ENCODE measurements at regions not wholly inside any gene's neighbourhood (a gene's known extent, or its start where the extent isn't known, plus 50 kb on each side); places are given as distances from the start of the nearest gene placed in this dataset.

DNA sequence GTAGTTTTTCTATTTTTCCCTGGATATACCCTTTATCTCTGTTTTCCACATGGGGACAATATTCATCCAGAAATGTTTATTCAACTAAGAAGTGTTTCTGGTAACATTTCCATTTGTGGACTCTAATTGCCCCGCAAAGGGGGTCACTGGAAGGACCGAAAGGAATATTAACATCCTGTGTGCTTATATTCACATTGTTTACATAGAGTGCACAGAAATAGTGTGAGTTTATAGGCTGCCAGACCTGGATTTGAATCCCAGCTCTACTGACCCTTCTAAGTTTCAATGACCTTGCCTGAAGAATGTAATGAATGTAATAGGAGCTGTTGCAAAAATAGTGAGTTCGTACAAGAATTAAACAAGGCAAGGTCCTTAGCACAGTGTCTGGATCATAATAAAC is 152.9 kb upstream of the NCKAP5 start:
- no peak for DNase-seq

DNA sequence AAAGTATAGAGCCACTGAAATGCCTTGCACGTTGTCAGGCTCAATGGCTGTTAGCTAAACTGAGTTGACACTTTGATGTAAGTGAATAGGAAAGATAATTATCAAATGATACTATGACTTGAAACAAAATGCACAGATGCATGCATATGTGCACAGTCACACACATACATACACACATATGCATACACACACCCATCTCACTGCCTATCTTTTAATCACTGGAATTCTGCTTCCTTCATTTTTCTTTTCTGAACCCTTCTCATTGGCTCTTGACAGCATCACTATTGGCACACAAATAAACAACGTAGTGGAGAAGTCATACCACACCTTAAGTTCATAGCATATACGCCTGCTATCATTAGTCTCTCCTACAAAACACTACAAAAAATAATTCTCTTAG is 154.9 kb upstream of the NCKAP5 start:
- no peak for DNase-seq

DNA sequence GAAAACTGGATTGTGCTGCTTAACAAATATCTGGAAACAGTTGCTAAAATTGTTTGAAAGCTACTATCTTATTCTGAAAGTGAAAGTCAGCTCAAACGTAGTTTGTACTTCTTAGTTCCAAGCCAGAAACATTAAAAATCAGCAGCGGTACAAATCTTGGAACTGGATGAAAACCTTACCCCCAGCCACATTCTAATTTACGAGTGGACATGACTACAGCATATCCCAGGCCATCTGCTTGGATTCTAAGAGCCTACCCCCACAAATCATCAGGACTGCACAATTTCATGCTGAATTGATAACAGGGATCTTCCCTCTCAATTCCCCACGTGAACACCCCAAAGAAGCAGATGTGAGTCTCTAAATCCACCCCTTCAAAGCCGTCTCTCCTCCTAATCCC is 158.7 kb upstream of the NCKAP5 start:
- DNase-seq = no peak

DNA sequence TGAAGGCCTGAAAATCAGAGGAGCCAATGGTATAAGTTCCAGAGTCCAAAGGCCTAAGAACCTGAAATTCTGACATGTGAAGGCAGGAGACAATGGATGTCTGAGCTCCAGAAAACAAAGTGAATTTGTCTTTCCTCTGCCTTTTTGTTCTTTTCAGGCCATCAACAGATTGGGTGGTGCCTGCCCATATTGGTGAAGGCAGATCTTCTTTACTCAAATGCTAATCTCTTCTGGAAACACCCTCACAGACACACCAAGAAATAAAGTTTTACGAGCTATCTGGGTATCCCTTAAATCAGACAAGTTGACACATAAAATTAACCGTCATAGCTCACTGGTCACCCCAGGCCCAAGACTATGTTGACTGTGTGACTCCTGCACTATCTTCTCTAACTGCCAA is 163.8 kb upstream of the NCKAP5 start:
- no peak for DNase-seq

DNA sequence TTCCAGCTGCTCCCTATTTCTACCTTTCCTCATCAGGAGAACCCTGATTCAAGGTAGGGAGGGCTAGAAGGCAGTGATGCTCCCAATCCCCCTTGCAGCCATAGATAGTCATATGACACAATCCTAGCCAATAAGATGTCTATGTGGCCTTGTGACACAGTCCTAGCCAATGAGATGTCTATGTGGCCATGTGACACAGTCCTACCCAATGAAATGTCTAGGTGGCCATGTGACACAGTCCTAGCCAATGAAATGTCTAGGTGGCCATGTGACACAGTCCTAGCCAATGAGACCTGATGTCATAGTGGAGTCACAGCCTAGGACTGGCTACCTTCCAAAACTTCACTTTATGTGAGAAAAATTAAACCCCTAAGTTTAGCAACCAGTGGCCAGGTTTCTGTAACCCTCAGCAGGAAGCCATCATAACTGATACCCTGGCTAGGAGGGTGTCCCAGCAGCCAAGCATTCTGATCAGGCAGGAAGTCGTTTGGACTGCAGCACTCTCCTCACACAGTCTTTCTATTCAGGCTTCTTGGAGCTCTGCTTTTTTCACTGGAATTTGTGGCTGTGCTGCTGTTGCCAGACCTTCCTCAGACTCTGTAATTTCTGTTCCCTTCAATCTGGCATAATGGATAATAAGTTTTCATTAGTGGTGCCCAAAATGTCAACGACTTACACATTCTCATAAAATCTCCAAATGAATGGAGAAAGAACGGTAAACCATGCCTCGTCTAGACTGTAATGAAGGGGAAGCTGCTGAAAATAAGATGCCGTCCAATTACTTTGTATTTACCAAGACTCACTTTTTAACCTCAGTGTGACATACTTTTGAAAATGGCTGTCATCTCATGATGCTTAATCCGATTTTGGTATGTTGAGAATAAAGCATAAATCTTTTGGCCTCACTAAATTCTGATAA is 165.0 kb upstream of the NCKAP5 start:
- DNase-seq = no peak

DNA sequence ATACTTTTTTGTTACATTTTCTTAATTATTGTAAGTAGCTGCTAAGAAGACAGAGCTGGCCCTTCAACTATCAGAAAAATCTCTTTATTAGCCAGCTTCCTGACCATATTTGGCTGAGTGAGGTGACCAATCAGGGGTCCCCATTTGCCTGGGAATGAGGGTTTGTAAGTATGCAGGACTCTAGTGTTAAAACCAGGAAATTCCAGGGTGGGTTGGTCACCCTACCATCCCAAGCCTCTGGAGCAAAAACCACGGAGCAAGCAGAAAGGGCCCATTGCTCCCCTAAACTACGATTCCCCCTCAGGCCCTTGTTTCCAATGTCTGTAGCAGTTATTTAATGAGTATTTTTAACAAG is 165.6 kb upstream of the NCKAP5 start:
- DNase-seq = no peak

DNA sequence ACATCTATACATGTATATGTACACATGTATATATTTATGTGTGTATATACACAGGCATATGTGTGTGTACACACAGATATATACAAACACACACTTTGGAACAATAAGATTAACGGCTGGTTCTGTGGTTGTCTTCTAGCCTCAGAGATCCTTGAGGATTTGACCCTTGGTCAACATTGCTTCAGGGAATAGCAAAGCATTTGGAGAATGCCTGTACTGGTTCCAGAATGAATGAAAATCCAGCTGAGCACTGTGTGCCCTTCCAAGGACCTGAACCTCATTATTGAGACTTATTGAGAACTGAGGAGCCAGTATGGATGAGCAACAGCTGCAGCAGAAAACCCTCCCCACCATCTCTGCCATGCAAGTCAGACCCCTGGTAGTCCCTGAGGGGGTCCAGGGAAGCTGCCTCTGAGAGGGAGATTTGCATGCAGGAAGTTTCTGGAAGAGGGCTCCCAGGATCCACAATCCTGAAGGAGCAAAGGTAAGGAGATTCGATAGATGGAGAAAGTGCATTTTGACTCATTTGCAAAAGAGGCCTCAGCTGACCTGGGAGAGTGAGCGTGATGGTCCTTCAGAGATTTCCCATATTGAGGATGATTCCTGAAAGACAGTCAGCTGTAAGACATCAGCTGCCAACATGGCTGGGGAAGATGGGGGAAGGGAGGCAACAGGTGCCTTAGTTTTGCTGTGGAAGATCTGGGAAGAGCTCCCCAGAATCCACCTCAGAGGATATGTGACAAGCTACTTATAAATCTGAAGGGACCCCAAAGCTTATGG is 166.6 kb upstream of the NCKAP5 start:
- DNase-seq = no peak

DNA sequence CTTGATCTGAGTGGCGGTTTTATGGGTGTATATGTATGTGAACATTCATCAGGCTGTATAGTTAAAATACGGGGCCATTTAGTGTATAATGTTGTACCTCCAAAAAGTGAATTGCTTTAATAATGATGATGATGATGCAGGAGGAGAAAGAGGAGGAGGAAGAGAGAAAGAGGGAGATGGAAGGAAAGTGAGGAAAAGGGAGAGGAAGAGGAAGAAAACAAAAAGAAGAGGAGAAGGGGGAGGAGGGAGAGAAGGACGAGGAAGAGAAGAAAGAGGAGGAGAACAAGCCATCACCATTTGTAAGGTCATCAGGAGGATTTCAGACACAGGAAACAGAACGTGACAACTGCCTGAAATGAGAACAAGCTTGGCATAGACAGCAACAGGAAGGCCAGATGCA is 168.4 kb upstream of the NCKAP5 start:
- DNase-seq = no peak

DNA sequence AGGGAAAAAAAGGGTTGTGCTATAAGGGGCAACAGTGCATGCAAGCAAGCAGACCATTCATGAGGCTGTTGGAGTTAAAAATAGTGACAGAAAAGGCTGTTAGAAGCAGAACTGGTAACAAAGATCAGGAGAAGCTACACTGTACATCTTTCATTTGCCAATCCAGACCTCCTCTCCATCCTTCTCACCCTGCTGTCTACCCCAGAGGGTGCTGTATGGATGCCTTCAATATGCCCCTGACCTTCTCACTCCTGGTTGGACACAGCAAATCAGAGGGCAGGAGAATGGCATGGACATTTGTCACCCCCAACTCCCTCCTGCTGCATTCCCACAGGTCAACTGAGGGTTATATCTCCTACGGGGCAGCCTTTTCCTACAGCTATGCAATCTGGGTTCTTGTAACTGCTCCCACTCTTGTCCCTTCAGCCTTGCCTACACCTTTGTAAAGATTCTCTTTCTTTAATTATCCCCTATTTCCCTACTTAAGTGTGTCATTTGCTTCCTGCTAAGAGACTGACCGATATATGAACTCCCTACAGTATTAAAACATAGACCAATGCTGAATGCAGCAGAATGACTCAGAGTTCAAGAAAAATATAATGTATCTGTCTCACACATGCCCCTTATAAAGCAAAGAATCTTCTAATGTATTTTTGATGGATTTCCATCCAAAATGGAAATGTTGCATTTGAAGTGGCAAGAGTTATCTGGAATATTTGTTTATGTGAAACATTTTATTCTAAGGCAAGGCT is 169.2 kb upstream of the NCKAP5 start:
- DNase-seq = no peak

DNA sequence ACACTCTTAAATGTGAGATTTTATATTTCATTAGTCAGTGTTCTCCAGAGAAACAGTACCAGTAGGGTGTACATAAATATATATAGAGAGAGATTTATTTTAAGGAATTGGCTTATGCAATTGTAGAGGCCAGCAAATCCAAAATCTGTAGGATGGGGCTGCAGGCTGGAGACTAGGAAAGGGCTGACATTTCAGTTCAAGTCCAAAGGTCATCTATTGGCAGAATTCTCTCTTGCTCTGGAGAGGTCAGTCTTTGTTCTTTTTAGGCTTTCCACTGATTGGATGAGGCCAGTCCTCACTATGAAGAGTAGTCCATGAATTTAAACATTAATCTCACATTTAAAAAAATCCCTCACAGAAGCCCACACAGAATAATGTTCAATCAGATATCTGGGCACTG is 170.8 kb upstream of the NCKAP5 start:
- DNase-seq = no peak

DNA sequence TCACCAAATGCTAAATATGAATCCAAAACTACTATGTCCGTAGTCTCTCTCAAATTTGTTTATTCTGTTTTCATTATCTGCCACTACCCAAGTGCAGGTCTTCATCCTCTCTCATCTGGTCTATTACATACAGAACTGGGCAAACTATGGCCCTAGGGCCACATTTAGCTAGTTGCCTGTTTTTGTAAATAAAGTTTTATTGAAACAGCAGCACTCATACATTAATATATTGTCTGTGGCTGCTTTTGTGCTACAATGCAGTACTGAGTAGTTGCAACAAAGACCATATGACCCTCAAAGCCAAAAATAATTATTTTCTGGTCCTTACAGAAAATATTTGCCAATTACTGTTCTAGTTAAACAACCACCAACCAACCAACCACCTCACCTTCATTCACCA is 172.2 kb upstream of the NCKAP5 start:
- DNase-seq = no peak

DNA sequence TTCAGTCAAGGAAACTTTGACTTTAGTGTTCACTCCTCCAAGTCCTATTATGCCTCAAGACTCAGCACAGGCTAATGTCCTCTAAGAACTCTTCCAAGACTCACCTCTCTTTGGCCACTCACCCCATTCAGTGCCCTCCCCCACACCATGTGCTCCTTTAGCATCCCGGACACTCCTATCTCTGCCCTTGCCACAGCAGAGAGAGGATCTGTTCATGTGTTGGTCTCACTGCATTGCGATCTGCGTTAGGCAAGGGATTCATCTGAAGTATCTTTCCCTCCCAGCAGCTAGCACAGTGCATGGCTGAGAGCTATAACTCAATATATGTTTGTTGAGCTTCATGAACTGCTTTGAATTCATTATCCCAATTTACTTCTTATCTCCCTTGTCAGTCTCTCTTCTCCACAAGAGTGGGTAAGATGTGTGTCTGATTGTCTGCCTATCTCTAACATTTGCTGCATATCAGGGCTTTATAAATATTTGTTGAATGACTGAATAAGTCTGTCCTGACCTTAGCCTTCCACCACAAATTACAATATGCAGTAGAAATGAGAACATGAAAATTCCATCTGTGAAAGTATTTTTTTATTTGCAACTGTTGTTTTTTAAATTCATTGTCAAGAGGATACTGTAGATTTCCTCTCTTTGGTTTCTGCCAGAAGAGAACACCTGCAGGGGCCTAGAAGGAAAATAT is 179.9 kb upstream of the NCKAP5 start:
- DNase-seq = no peak

DNA sequence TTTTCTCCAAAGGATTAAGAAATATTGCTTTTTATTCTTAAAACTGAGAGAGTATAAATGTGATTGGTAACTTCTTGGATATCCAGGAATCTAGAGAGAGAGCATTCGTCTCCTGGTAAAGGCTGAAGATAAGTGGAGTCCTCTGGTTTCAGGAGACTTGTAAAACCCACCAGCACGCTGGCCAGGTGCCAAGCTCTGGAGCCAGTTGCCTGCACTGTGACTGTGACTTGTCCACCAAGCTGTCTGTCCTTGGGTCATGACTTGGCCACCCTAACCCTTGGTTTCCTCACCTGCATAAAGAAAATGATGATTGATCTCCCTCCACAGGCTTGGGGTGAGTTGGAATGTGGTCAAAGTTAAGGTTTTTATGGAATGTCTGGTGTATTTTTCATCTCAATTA is 185.4 kb upstream of the NCKAP5 start:
- DNase-seq = no peak

DNA sequence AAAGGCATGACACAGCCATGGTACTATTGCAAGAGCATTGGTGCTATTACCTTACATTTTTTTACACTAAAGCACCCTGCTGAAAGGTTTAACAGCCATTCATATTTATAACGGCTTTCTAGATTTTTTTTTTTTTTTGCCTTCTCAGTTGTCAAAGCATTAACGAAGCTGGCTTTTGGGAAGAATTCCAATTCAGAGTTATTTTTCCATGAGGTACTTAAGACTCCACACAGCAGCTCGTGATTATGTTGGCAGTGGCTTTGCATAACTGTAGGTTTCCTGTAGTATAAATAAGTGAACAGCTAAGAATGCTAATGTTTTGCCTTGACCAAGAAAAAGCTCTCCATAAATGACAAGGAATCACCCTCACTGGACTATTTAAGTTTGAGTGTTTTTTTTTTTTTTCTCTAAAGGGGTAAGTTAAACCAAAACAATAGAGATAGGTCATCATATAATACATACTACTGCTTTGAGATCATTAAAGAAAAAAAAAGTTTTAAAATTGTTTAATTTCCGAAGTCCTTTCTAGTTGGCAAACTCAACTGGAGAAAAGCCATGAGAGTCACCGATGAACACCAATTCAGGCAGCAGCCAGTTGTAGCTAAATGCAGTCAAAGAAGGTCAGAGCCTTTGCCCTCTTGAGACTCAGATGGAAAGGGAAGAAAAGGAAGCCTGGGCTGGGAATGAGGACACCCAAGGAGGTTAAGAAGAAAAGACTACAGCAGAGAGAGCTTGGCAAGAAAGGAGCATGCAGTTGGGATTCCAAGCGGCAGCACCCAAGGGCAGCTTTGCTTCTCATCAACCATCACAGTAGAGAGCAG is 187.4 kb upstream of the NCKAP5 start:
- DNase-seq = no peak

DNA sequence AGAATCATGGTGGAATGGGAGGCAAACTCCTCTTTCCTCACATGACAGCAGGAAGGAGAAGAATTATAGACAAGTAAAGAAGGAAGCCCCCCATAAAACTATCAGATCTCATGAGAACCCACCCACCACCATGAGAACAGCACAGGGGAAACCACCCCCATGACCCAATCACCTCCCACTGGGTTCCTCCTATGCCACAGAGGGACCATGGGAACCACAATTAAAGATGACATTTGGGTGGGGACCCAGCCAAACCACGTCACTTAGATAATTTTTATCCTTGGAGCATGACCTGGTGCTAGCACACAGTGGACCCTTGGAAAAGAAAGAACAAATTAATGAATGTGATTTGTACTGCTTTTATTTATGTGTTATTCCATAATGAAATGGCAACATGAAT is 188.6 kb upstream of the NCKAP5 start:
- DNase-seq = no peak

DNA sequence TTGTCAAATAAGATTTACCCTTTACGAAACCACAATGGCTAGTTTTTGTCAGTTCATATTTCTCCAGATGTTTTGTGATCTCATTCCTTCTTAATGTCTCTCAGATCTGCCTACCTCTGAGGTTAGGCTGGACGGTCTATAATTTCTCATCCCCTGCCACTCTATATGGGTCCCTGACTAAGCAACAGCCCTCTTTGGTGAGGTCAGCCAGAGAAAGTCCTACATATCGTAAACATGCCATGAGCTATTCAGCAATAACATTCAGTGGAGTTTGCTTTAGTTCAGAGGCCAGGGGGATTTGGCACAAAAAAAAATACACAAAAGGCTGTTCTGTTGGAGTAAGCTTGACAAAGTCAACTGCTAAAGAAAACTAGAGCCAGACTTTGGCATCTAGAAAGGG is 192.1 kb upstream of the NCKAP5 start:
- DNase-seq = no peak

DNA sequence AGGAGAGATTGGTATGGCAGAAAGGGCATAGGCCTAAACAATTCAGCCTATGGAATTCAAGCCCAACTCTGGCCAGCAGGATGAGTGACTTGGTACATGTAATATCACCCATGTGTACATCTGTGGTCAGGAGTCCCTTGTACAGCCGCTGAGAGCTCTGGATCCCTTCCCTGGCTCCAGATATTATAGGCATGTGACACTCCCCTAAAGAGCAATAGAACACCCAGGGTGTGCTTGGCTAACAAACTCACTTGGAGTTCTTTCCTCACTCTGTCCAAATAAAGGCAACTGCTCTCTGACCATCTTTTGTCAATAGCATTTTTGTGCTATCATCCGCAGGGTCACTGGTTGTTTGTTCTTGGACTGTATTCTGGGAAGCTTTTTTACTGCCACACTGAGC is 197.4 kb upstream of the NCKAP5 start:
- DNase-seq = no peak

DNA sequence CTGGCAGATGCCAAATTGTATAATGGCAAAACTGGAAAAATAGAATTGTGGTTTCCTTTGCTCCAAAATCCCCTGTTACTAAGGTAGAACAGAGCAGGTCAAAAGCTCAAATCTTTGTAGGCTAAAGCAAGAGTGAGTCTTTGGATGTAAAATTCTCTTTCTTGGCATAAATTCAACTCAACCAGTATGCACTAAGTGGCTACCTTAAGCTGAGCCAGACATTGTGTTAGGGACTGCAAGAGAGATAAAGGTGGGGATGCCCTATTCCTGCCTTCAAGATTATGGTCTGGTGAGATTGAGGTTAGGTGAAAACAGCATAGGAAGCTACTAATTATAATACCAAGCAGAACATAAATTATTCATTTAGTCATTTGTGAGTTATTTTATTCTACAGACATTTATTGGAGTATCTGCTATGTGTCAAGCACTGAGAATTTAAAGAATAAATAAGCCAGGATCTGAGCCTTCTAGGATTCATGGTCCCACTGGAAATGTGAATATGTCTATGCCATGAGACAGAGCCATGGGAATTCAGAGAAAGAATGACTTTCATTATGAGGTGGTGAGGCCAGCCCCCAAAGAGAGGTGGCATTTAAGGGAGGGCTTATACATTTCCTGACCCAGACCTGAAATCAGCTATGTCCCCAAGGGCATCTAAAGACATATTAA is 198.0 kb upstream of the NCKAP5 start:
- no peak for DNase-seq

DNA sequence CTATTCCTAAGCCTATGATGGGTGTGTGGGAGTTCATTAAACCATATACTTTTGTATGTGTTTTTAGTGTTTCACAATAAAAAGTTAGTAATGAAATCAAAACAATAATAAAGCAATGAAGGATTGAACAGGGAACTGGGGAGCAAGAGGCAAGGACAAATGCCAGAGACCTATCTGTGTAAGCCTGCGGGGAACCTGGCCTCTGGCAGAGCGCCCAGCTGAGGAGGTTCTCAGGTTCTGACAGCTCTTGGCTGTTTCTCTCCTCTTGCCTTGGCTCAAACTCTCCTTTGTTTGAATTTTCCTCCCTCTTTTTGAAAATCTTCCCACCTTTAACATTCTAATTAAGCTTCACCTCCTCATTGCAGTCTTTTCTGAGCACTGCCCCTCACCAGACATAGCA is 200.0 kb upstream of the NCKAP5 start:
- no peak for DNase-seq

DNA sequence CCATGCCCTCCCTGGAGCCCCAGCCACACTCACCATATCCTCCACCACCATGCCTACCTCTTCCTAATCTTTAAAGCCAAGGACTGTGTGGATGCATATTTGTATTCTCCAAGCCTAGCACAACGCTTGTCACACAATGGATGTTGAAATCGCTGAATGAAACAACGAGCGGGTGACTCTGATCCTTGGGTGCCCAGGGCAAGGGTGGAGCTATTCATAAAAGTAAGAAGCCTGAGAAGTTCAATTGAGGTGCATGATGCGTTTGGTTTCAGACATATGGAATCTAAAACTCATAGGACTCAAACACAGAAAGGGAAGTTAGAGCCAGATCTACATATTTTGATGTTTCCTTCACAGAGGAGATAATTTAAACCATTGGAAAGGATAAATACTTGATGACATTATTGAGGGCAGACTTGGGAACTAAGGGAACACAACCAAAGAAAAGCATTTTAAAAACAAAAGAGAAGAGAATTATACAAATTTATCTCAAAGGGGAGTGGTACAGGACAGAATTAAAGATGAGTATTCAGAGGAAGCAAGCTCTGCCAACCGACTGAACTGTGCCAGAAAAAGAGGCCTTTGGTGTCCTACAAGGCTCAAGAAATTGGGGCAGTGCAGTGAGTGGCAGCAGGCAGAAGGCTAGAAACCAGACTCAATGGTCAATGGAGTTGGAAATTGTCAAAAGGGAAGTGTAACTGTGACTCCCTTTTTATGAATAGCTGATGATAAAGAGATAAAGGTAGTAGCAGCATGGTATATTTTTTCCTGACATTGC is 200.6 kb upstream of the NCKAP5 start:
- DNase-seq = no peak
